ENCODE measurements at regions not wholly inside any gene's neighbourhood (a gene's known extent, or its start where the extent isn't known, plus 50 kb on each side); places are given as distances from the start of the nearest gene placed in this dataset.
"Not testable (repeated sequence)": the region's sequence is repeated elsewhere in the genome, so short reads cannot be mapped to it uniquely, and the experiment has no call there.

GRCh38 chr10:71084061-71084817, 128.1 kb upstream of the UNC5B start:
- DNase-seq (ENCODE audit: low spot score), result no peak

GRCh38 chr10:71084818-71085126, 127.6 kb upstream of the UNC5B start:
- no peak for DNase-seq (ENCODE audit: low spot score)

GRCh38 chr10:71085689-71086438, 126.5 kb upstream of the UNC5B start:
- DNase-seq (ENCODE audit: low spot score), result no peak

GRCh38 chr10:71086439-71087080, 125.8 kb upstream of the UNC5B start:
- no peak for DNase-seq (ENCODE audit: low spot score)

GRCh38 chr10:71087622-71088021, 124.7 kb upstream of the UNC5B start:
- no peak for DNase-seq (ENCODE audit: low spot score)

GRCh38 chr10:71088054-71088453, 124.3 kb upstream of the UNC5B start:
- DNase-seq (ENCODE audit: low spot score), result no peak

- not testable (repeated sequence) for DNase-seq (ENCODE audit: low spot score)
These were observed 123.8 kb upstream of the UNC5B start for GRCh38 chr10:71088578-71088977.

- no peak for DNase-seq (ENCODE audit: low spot score)
These were observed 123.2 kb upstream of the UNC5B start for GRCh38 chr10:71089162-71089561.

- no peak for DNase-seq (ENCODE audit: low spot score)
These were observed 122.0 kb upstream of the UNC5B start for GRCh38 chr10:71090330-71090729.

GRCh38 chr10:71090801-71091200, 121.6 kb upstream of the UNC5B start:
- DNase-seq (ENCODE audit: low spot score), result no peak

GRCh38 chr10:71092812-71093401, 119.5 kb upstream of the UNC5B start:
- no peak for DNase-seq (ENCODE audit: low spot score)

- no peak for DNase-seq (ENCODE audit: low spot score)
These were observed 118.8 kb upstream of the UNC5B start for GRCh38 chr10:71093531-71093930.

GRCh38 chr10:71094712-71095390, 117.5 kb upstream of the UNC5B start:
- DNase-seq (ENCODE audit: low spot score), result no peak

GRCh38 chr10:71099731-71100361, 112.5 kb upstream of the UNC5B start:
- no peak for DNase-seq (ENCODE audit: low spot score)

GRCh38 chr10:71103961-71104360, 108.4 kb upstream of the UNC5B start:
- DNase-seq (ENCODE audit: low spot score), result no peak

- DNase-seq (ENCODE audit: low spot score), result not testable (repeated sequence)
These were observed 106.2 kb upstream of the UNC5B start for GRCh38 chr10:71106151-71106550.

- DNase-seq (ENCODE audit: low spot score), result not testable (repeated sequence)
These were observed 105.3 kb upstream of the UNC5B start for GRCh38 chr10:71107117-71107516.

- DNase-seq (ENCODE audit: low spot score), result not testable (repeated sequence)
These were observed 104.3 kb upstream of the UNC5B start for GRCh38 chr10:71108042-71108441.

GRCh38 chr10:71112138-71112785, 100.1 kb upstream of the UNC5B start:
- no peak for DNase-seq (ENCODE audit: low spot score)

GRCh38 chr10:71116426-71116825, 95.9 kb upstream of the UNC5B start:
- no peak for DNase-seq (ENCODE audit: low spot score)

GRCh38 chr10:71117589-71117988, 94.8 kb upstream of the UNC5B start:
- not testable (repeated sequence) for DNase-seq (ENCODE audit: low spot score)
